ENCODE measurements at regions not wholly inside any gene's neighbourhood (a gene's known extent, or its start where the extent isn't known, plus 50 kb on each side); places are given as distances from the start of the nearest gene placed in this dataset.

DNA sequence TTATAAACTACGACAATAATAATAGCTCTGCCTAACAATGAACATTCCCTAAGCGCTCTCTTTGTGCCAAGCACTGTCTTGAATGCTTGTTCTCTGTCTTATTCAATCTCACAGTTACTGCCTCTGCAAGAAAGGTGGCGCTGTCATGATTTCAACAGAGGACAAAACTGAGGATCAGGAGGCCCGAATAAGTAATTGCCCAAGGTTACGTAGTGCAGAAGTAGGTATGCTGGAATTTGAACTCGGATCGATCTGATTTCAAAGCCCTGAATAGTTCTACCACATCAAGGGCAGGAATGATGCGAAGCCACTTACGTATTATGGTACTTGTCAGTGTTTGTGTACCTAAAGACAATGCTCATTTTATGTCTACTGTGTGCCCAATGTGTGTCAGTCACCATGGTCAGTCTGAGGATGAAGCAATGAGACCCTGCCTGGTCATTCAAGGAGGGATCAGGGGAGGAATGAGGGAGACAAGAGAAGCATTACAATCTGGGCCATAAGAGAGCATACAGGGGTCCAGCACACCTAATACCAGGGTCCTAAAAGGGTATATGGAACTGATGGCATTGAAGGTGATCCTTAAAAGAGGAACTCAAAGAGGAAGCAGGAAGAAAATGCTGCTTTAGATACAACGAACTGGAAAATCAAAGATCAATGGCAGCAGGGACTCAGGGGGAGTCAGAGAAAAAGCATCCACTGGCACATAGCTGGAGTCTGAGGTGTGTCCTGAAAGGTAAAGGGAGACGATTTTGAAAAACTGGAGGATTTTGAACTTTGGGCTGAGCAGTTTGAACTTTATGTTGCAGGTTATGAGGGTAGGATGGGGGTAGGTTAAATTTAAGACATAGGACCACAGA is 389.2 kb downstream of the PLPP3 start:
- peak; percentile 27 for DNase-seq (ENCODE audit: low spot score)

DNA sequence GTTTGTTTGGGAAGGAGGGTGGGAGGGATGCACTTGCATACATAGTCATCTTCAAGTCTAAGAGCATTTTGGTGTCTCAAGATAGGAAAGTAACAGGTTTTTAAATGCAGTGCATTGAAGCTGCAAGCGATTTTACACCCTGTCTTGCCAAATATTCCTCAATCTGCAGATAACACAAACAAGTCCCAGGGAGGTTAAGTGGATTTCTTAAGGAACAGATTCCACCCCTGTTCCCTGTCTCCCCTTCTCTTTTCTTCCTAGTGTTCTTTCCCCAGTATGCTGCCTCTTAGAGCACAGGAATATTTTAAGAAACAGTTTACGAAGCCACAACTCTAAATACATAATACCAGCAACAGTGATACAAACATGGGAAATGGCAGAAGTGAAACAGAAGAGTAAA is 389.9 kb downstream of the PLPP3 start:
- no peak for DNase-seq (ENCODE audit: low spot score)

DNA sequence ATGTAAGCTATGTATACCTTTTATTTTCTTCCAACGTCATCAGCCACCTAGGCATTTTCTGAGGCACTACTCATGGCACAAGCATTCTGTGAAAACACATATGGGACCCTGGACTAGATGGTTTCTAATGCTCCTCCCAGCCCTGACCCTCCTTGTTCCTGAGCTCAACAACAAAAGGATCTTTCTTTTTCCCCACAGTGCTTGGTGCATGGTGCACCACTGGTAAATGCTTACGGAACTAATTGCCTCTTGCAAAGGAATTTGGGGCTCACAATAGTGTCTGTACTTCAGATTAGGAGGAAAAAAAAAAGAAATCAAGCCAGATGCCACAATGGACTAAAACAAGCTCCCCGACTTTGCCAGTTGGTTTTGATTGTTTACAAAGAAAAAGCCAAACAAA is 390.5 kb downstream of the PLPP3 start:
- DNase-seq (ENCODE audit: low spot score) = peak; percentile 16

DNA sequence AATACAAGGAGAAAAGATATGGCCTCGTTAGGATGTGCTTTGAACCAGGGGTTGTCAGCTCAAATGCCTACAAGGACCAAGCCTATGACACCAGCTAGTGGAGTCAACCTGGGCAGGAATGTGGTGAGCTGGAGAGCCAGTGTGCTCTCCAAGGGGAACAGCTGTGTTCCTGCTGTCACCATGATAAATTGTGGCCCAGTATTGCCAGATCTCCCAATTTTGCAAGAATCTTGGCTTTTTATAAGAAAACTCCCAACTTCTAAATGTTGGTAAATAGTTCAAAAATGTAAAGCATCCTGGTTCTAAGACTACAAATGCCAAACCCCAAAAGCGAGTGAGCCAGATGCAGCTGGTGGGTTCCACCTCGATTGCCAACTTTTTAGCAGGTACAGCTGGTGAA is 391.1 kb downstream of the PLPP3 start:
- no peak for DNase-seq (ENCODE audit: low spot score)

DNA sequence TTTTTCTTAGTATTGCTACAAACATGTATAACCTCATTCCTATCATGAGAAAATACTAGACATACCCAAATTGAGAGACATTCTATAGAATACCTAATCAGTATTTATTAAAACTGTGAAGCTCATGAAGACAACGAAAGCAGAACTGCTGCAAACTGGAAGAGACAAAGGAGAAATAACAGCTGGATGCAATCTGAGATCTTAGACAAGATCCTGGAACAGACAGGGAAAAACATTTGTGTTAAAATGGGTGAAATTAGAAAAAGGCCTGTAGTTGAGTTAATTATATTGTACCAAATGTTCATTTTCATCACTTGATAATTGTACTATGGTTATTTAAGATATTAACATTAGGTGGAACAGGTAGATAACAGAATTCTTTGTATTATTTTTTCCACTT is 392.0 kb downstream of the PLPP3 start:
- DNase-seq (ENCODE audit: low spot score) = no peak

DNA sequence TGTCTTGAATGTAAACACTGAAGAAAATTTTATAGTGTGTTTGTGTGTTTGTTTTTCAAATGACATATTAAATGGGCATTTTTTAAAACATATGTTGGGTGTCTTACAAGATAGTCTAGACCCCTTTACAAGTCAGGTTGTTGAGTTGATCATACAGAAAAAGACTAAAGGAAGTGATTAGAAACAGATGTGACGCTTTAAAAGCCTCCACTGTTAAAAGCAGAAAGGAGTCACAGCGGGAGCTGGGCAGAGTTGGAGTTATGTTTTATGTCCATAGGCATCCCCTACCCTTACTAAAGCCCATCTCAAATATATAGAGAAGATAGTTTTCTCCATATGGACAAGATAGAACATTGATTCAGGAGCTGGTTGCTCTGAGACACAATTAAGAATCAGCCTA is 393.9 kb downstream of the PLPP3 start:
- DNase-seq (ENCODE audit: low spot score) = no peak

DNA sequence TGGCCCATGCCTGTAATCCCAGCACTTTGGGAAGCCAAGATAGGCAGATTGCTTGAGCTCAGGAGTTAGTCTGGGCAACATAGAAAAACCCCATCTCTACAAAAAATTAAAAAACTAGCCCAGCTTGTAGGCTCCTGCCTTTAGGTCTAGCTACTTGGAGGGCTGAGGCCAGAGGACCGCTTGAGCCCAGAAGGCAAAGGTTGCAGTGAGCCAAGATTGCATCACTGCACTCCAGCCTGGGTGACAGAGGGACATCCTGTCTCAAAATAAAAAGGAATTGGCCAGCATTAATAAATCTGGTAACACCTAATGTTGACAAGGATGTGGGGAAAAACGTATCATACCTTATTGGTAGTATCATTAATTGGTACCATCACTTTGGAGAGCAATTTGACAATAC is 396.2 kb downstream of the PLPP3 start:
- DNase-seq (ENCODE audit: low spot score) = no peak

DNA sequence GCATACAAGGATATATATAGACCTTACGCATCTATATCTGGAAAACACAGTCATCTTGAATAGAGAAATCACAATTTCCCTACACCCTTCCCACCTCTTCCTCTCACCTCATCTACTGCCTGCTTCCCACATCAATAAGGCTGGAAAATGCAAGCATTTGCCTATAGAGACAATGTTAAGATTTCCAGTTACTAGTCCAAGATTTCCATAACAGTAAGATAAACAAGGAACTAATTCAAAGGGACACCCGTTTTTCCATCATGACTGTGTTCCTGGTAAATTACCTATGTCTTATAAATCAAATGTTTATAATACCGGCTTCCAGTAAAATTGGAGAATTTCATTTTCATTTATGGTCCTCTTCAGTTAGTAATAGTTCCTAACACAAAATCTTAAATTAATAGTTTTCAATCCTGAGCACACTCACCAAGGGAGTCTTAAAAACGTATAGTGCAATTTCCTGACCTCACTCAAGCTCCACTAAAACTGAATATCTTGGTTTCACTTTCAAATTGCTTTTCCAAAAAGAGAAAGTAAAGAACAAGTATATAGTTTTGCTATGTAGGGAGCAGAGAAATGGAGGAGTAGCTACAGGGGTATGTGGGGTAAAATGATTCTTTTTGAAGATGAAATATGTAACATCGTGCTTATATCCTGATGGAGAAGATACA is 398.7 kb downstream of the PLPP3 start:
- DNase-seq (ENCODE audit: low spot score) = no peak

DNA sequence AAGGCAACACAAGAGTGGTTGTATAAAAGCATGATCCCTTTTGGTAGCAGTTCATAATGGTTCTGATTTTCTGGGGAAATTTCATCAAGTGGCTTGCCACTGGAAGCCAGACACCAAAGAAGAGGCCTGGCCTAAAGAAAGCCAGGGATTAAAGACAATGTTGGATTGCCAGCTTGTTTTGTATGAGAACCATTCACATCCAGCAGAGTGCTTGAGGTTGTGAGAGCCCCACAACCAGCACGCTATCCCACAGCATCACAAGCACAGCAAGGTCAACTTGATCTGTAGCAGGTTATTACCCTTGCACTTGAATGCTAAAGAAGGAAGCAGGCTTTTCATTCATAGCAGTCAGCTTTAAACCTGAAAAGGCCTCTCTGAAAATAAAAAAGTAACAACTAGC is 399.8 kb downstream of the PLPP3 start:
- no peak for DNase-seq (ENCODE audit: low spot score)

DNA sequence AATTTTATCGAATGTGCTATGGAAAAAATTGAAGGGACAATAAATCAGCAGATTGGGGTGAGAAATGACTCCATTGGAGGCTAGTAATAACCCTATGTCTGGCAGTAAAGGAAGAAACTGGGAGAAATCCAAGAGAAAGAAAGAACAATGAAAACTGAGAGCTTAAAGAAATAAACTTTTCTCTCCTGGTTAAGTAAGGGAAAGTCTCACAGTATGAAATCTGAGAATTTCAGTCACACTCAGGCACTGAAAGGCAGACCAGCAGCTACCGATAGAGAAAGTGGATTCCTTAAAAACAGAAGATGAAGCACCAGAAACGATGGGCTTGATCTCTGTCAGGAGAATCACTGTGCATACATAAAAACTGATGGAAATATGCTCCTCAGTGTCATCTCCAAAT is 404.2 kb downstream of the PLPP3 start:
- DNase-seq (ENCODE audit: low spot score) = no peak

DNA sequence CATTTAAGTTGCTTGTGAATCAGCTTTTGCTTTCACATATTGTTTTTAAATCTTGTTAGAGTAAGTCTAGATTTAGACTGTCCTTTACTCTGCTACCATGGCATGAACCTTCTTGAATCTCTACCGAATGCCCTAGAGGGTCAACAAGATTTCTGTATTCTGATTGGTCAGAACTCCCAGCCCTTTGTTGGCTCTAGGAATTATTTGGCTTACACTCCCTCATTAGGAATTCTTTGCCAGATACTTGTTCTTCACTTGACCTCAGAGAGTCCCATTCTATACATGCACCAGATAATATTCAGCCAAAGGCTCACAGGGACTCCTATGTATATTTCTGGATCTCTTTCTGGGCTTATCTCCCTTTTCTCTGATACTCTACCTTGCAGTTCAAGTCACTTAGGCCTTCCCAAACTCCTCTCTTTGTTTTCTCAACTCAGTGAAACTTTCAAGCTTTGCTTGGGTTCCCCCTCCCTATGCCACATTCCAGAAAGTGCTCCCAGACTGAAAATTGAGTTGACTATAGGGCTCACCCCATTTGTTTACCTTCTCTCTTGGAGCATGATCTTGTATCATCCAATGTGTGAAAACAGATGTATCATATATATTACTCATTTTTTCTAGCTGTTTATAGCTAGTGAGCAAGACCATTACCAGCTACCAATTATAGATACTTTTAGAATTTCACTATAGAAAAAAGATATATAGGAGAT is 405.0 kb downstream of the PLPP3 start:
- DNase-seq (ENCODE audit: low spot score) = no peak

DNA sequence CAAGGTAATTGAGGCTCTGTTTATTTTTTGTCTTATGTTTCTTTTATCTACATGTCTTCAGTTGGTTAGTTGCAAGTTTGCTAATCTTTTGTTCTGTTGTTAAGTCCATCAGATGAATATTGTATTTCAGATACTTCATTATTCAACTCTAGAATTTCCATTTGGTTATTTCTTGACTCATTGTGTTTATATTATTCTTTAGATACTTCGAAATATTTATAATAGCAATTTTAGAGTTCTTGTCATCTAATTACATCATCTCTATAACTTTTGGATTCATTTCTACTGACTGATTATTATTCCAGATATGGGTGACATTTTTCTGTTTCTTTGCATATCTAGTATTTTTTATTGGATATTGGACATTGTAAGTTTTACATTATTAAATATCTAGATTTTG is 405.6 kb downstream of the PLPP3 start:
- DNase-seq (ENCODE audit: low spot score) = no peak

DNA sequence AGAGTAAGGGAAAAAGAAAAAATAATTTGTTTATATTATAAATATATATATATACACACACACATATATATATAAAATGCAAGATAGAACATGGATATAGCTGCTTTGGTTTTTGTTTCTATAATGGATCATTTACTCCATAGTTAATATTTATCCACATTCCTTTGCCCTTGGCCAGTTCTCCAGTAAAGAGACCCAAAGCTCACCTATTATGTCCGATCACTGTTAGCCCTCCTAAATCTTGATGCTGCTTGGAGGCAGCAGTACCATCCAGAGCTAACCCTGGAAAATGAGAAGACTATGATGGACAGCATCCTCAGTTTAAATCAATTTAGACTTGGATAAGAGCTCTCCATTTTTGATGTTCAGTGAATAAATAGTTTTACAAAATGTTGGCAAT is 407.7 kb downstream of the PLPP3 start:
- no peak for DNase-seq (ENCODE audit: low spot score)

DNA sequence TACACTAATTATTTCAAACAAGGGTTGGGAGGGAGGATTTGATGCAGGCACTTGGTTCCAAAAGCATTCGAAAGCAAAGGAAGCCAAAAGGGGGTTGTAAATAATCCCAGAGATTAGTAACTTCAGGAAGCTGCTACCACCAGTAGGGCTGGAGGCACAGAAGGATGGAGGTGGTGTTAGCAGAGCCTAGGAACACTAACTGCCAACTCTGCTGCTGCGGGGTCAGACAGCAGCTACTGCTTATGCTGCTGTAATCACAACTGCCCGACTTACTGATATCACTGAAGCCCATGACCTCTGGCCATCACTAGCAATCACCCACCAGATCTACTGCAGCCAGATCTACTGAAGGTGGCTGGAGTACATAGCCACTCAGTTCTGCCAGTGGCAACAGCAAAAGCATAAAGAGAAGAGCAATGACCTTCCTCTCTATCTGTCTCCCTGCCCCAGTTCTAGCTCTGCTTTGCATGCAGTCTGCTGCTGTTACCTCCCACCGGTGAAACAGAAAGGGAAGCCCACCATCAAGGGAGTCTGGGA is 408.5 kb downstream of the PLPP3 start:
- DNase-seq (ENCODE audit: low spot score) = no peak

DNA sequence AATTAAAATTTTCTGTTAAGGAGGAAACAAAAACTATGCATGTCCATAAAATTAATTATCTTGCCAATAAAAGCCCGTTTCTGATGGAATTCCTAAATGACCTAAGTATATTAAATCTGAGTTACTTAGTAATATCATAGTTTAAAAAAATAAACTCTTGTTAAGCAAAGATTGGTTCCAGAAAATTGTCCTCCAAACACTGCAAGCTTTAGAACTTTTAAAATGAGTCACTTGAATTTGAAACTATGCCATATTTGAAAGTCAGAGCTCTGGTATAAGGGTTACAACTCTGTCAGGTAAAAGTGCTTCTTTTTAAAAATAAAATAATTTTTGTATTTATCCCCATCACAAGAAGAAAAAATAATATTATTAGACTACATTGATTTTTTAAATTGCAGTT is 409.5 kb downstream of the PLPP3 start:
- DNase-seq (ENCODE audit: low spot score) = no peak

DNA sequence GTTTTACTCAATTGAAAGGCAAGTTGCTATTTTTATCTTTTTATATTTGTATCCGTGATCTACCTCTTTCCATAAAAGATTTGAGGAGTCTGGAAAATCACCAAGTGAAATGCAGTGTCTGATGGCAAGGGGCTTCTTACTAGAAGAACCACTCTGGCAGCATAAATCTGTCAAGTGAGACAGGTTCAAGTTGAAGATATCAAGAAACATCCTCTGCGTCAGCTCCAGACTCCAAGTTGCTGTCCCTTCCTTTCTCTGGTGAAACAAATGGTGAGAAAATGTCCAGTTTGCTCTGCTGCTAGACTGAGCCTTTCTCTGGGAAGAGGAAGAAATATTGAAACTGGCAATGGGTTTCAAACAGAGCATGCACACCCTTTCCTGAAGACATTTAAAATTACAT is 411.2 kb downstream of the PLPP3 start:
- no peak for DNase-seq (ENCODE audit: low spot score)

DNA sequence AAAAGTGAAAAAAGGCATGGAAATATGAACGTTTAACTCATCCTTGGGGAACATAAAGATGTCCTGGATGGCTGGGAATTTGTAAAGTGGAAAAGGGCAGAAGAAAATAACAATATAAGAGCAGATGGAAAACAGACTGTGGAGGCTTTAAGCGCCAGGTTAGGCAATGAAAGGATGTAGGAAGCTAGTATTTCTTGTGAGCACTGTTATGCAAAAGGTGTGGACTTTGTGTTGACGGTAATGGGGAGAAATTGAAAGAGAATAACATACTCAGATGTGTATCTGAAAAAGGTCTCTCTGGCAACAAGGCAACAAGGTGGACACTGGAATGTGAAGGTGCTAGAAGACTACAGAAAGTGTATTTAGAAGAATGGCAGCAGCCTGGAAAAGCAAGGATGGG is 411.8 kb downstream of the PLPP3 start:
- DNase-seq (ENCODE audit: low spot score) = no peak

DNA sequence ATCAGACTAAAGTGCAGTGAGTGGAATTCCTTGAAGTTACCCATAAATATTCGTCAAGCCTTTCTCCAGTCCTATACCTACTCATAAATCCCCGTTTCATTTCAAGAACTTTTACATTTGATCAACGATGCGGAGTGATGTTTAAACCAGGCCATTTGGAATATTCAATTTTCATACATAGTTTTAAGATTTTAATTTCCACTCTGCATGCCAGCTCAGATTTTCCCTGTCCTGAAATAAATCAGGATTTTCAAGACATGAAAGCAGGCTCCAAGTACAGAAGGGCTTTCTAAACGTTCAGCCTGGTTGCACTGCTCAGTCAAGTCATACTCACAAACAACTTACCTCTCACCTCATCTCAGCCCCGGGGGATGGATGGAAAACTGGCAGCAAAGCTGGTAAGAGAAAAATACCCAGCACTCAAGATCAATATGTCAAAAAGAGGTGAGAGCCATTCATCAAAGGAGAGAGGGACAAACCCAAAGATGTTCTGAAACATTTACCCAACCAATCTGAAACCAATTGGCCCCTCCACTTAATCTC is 418.5 kb downstream of the PLPP3 start:
- DNase-seq (ENCODE audit: low spot score) = no peak

DNA sequence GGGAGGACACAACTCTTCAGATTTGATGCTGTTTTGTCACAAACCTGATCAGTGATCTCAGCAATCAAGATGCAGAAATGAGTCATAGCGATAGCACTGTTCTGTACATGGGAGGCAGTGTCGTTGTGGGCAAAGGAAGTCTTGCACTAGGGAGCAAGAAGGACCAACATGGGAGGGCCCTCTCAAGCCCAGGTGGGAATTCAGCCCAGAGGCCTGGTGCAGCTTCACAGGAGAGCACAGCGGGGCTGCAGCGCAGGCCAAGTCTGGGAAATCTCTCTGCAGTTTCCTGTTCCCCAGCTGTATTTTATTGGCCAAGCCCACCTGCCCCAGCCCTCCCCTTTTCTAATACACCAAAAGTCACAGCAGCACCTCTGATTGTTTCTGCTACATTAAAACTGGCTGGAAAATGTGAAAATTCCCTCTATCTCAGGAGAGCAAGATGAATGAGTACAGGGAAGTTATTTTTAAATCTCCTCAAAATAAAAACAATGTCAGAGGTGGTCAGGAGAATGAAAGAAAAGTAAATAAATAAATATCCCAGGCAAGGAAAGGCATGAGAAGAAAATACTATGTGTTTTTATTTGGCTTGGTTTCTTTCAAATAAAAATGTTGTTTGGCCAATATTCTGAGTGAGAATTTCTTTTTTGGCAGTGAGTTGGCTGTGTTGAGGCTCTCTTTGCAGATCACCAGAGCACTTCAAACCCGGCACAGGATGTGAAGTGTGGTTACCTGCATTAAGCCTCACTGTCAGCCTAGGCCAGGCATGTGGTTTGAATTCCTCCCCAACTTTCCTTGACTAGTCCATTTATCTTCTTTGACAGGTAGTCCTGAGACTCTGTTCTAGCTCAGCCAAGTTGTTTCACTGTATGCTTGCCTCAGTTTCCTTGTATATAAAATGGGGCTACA is 422.1 kb downstream of the PLPP3 start:
- no peak for DNase-seq (ENCODE audit: low spot score)

DNA sequence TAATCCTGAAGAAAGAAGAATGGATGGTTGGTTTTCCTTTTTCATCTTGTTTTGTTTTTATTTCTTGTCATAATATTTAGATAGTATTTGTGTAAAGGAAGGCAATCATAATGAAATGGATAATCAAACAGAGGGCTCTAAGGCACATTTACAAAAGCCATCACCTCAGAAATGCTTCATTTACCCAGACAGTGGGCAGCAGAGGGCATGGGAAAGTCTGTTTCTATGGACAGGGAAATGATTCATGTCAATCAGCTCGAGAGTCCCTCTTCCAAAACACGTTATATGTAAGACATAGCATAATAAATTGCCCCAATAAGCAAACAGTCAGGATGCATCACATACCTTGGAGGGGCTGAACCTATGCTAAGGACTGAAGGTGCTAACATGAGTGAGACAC is 426.1 kb downstream of the PLPP3 start:
- no peak for DNase-seq (ENCODE audit: low spot score)

DNA sequence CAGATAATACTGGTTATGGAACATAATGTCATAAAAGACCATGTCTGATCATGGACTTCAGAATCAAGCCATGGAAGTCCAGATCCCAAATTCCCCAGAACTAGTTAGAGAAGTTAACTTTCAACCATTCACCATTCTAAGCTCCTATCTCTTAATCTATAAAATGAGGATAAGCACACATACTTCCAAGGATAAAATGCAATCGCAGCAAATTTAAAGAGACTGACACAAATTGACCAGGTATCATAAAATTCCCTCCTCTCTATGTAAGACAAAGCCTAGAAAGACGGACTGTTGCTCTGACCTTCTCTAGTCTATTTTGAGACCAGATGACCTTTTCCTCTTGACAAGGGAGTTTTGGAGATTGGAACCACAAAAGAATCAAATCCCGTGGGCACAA is 426.7 kb downstream of the PLPP3 start:
- DNase-seq (ENCODE audit: low spot score) = no peak

DNA sequence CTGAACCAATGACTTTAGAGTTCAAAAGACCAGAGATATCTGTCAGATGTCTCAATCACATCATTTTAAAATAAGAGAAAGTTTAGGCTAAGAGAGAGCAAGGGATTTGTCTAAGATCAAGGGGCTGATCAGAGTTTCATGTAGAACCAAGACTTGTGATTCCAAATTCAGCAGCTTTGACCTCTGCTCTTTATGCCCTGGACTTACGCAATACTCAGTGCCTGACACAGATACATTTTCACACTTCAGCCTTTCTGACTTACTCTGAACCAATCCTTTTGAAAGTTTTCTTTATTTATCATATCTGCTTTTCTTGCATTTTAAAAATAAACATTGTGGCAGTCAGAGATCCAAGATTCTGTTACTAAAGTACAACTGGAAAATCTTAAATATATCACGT is 428.0 kb downstream of the PLPP3 start:
- DNase-seq (ENCODE audit: low spot score) = no peak

Data from Ammon's horn (tissue), 1 donor.